ENCODE measurements at regions not wholly inside any gene's neighbourhood (a gene's known extent, or its start where the extent isn't known, plus 50 kb on each side); places are given as distances from the start of the nearest gene placed in this dataset.

- TF ChIP-seq CTCF (IDR thresholded peaks at IDR 0.05) (no peak), POLR2A (IDR thresholded peaks at IDR 0.05) (no peak)
These were observed 169.8 kb downstream of the SPRY2 start for GRCh38 chr13:80171096-80171495.
